GM23248 (cell line): ENCODE measurements at regions not wholly inside any gene's neighbourhood (a gene's known extent, or its start where the extent isn't known, plus 50 kb on each side); places are given as distances from the start of the nearest gene placed in this dataset.

ENCODE experiments used
- DNase-seq: peaks from one replicate; pipeline ENCODE4 v3.0.0-alpha.2; 2015
- H2AFZ ChIP-seq: fragments of 200-600 bp; sonication (generic); 2 replicates; pipeline ENCODE4 v1.6.1; 2016; ENCODE audit warnings: antibody characterized with exemption
- H3F3A ChIP-seq: fragments of 200-600 bp; sonication (generic); 2 replicates; pipeline ENCODE4 v1.6.1; 2016; ENCODE audit warnings: mild to moderate bottlenecking, antibody characterized with exemption, mixed run types; ENCODE audit not compliant: insufficient read depth
- H3K27ac ChIP-seq: fragments of 200-600 bp; sonication (generic); 2 replicates; pipeline ENCODE4 v1.5.1; 2016; ENCODE audit warnings: mild to moderate bottlenecking
- H3K27me3 ChIP-seq: fragments of 200-600 bp; sonication (generic); replicated peaks from 2 replicates; pipeline ENCODE4 v1.6.1; 2016; ENCODE audit warnings: mild to moderate bottlenecking; ENCODE audit not compliant: insufficient read depth
- H3K36me3 ChIP-seq: fragments of 200-600 bp; sonication (generic); 2 replicates; pipeline ENCODE4 v1.6.1; 2016; ENCODE audit warnings: low read depth, mild to moderate bottlenecking
- H3K4me1 ChIP-seq: fragments of 200-600 bp; sonication (generic); 2 replicates; pipeline ENCODE4 v1.6.1; 2016; ENCODE audit warnings: mild to moderate bottlenecking; ENCODE audit not compliant: insufficient read depth
- H3K4me2 ChIP-seq: fragments of 200-600 bp; sonication (generic); one replicate; pipeline ENCODE4 v1.6.1; 2016; ENCODE audit warnings: mild to moderate bottlenecking; ENCODE audit not compliant: unreplicated experiment
- H3K4me3 ChIP-seq: fragments of 200-600 bp; sonication (generic); 2 replicates; pipeline ENCODE4 v1.5.1; 2016; ENCODE audit warnings: mild to moderate bottlenecking
- H3K79me2 ChIP-seq: fragments of 200-600 bp; sonication (generic); 2 replicates; pipeline ENCODE4 v1.6.1; 2016; ENCODE audit warnings: mild to moderate bottlenecking; ENCODE audit not compliant: insufficient read depth
- H3K9ac ChIP-seq: fragments of 200-600 bp; sonication (generic); 2 replicates; pipeline ENCODE4 v1.6.1; 2016; ENCODE audit warnings: mild to moderate bottlenecking
- H3K9me2 ChIP-seq: fragments of 200-600 bp; sonication (generic); 2 replicates; pipeline ENCODE4 v1.6.1; 2016; ENCODE audit warnings: mixed run types, mild to moderate bottlenecking, moderate library complexity; ENCODE audit not compliant: insufficient read depth
- H3K9me3 ChIP-seq: fragments of 200-600 bp; sonication (generic); one replicate; pipeline ENCODE4 v1.6.1; 2017; ENCODE audit warnings: low read depth
- H4K20me1 ChIP-seq: fragments of 200-600 bp; sonication (generic); 2 replicates; pipeline ENCODE4 v1.6.0; 2016; ENCODE audit not compliant: insufficient read depth
- EZH2 ChIP-seq: fragments of 200-600 bp; sonication (generic); IDR thresholded peaks from 2 replicates; pipeline ENCODE4 v1.6.1; 2018; ENCODE audit warnings: antibody characterized with exemption, mild to moderate bottlenecking; ENCODE audit not compliant: insufficient read depth, poor library complexity, severe bottlenecking
- EZH2phosphoT487 ChIP-seq: fragments of 200-600 bp; sonication (generic); IDR thresholded peaks from 2 replicates; pipeline ENCODE4 v1.6.1; 2018; ENCODE audit warnings: antibody characterized with exemption, moderate library complexity, mild to moderate bottlenecking, low read depth; ENCODE audit not compliant: insufficient read depth
- WGBS, 2 experiments: methylation state at CpG; one replicate each; pipeline ENCODE4 v1.1.6; 2015 to 2017; ENCODE audit warnings: low lambda C conversion rate in 2 of 2, low coverage in 1 of 2; ENCODE audit errors: missing lambda C conversion rate in 2 of 2; 5-methylcytosine and 5-hydroxymethylcytosine counted together
- in situ Hi-C: fragments of 300-500 bp; cut with MboI; formaldehyde crosslinking; loops from 2 replicates; pipeline ENCODE4 v1.15.0; 2020

GRCh38 chrX:116379854-116380253 lies 56.6 kb upstream of the SLC6A14 start:
- Histone ChIP-seq H3K4me1 (peaks cover 7% of the 10 kb centered on the region), H3K4me3 (no peak overlapping the region), H3K27ac (peak overlapping the region; percentile 35), H3K79me2 (no peaks in the 10 kb centered on the region), H2AFZ (peak overlapping the region; percentile 41), H3F3A (peaks cover 10% of the 10 kb centered on the region), H4K20me1 (no peaks in the 10 kb centered on the region), H3K9me3 (no peaks in the 10 kb centered on the region), H3K36me3 (no peaks in the 10 kb centered on the region), H3K9me2 (no peaks in the 10 kb centered on the region), H3K9ac (no peak overlapping the region), H3K27me3 (no peaks in the 10 kb centered on the region), H3K4me2 (peak overlapping the region; percentile 47)
- peak; percentile 77 for DNase-seq
- 2 to 6% methylated on average over 4 of the region's 4 CpGs for WGBS, 2 experiments
- no peak for TF ChIP-seq EZH2
- no peak for TF ChIP-seq EZH2phosphoT487
- in situ Hi-C loops: no loop called here

GRCh38 chrX:116384406-116384954 lies 51.9 kb upstream of the SLC6A14 start:
- no peaks in the 10 kb centered on the region for H3K27me3 ChIP-seq
- H3F3A ChIP-seq: peaks cover 10% of the 10 kb centered on the region
- peak; percentile 77 for DNase-seq
- 34 to 43% methylated on average over 3 of the region's 3 CpGs for whole genome bisulfite sequencing, 2 experiments
- in situ Hi-C loops: no loop called here
- no peak overlapping the region for H3K9ac ChIP-seq
- peaks cover 9% of the 10 kb centered on the region for H3K4me1 ChIP-seq
- no peak overlapping the region for H3K4me3 ChIP-seq
- H3K79me2 ChIP-seq: no peaks in the 10 kb centered on the region
- H3K27ac ChIP-seq: 0 out of 2 replicates have a peak overlapping the region, but pooled peaks have one; percentile 27
- no peaks in the 10 kb centered on the region for H3K9me3 ChIP-seq
- H4K20me1 ChIP-seq: no peaks in the 10 kb centered on the region
- H3K4me2 ChIP-seq: no peak overlapping the region
- TF ChIP-seq EZH2 (no peak), EZH2phosphoT487 (no peak)
- H3K9me2 ChIP-seq: no peaks in the 10 kb centered on the region
- no peak overlapping the region for H2AFZ ChIP-seq
- no peaks in the 10 kb centered on the region for H3K36me3 ChIP-seq
